CD4-positive, alpha-beta memory T cell (primary cell): ENCODE measurements at regions not wholly inside any gene's neighbourhood (a gene's known extent, or its start where the extent isn't known, plus 50 kb on each side); places are given as distances from the start of the nearest gene placed in this dataset.

ENCODE experiments used
- CTCF ChIA-PET: fragments of 350-600 bp; sonication (Branson Sonifier 250); formaldehyde crosslinking; loops from one replicate; lab custom pipeline; 2021; ENCODE audit warnings: inconsistent platforms; ENCODE audit not compliant: partially characterized antibody; lab: Charles Lee
- POLR2A ChIA-PET: fragments of 350-600 bp; sonication (Branson Sonifier 250); formaldehyde crosslinking; loops from one replicate; lab custom pipeline; 2021; ENCODE audit not compliant: partially characterized antibody; lab: Charles Lee
- DNase-seq, 5 donors: peaks; one replicate each; pipeline versions ENCODE4 v3.0.0 to v3.0.0-alpha.2; 2020 to 2022; ENCODE audit warnings: mixed read lengths in 1 of 5
- H3K27ac ChIP-seq: one replicate; pipeline ENCODE4 v1.7.0; 2013; ENCODE audit warnings: low read depth, low read length
- H3K27me3 ChIP-seq: 2 replicates; pipeline ENCODE4 v1.7.0; 2013; ENCODE audit warnings: mild to moderate bottlenecking, low read length, moderate library complexity; ENCODE audit not compliant: insufficient read depth
- H3K36me3 ChIP-seq: 2 replicates; pipeline ENCODE4 v1.7.0; 2013; ENCODE audit warnings: mild to moderate bottlenecking, low read length, moderate library complexity; ENCODE audit not compliant: insufficient read depth
- H3K4me1 ChIP-seq: 2 replicates; pipeline ENCODE4 v1.7.0; 2013; ENCODE audit warnings: mild to moderate bottlenecking, low read length, moderate library complexity; ENCODE audit not compliant: insufficient read depth
- H3K4me3 ChIP-seq, 2 donors: one replicate each; pipeline ENCODE4 v1.7.0; 2013; ENCODE audit warnings: low read length in 2 of 2, mild to moderate bottlenecking in 1 of 2
- H3K9me3 ChIP-seq, 2 donors: one replicate each; pipeline ENCODE4 v1.7.0; 2013; ENCODE audit warnings: low read length in 2 of 2, control low read depth in 1 of 2; ENCODE audit not compliant: control insufficient read depth in 1 of 2
- H3K27ac Mint-ChIP-seq, 7 donors: one replicate each; pipeline ENCODE4 v1.8.0; 2020 to 2021; ENCODE audit warnings: mixed read lengths in 7 of 7, mild to moderate bottlenecking in 6 of 7, inconsistent platforms in 3 of 7, moderate library complexity in 3 of 7
- H3K27me3 Mint-ChIP-seq, 2 donors: one replicate each; pipeline ENCODE4 v1.8.0; 2020 to 2021; ENCODE audit warnings: mixed read lengths in 2 of 2
- H3K36me3 Mint-ChIP-seq, 2 donors: one replicate each; pipeline ENCODE4 v1.8.0; 2020 to 2021; ENCODE audit warnings: mixed read lengths in 2 of 2, inconsistent platforms in 1 of 2, mild to moderate bottlenecking in 1 of 2
- H3K4me1 Mint-ChIP-seq, 4 donors: one replicate each; pipeline ENCODE4 v1.8.0; 2020 to 2021; ENCODE audit warnings: mixed read lengths in 4 of 4, mild to moderate bottlenecking in 1 of 4
- H3K4me3 Mint-ChIP-seq, 8 donors: one replicate each; pipeline ENCODE4 v1.8.0; 2020 to 2021; ENCODE audit warnings: mixed read lengths in 8 of 8, mild to moderate bottlenecking in 7 of 8, moderate library complexity in 6 of 8, inconsistent platforms in 3 of 8
- H3K9me3 Mint-ChIP-seq, 8 donors: one replicate each; pipeline ENCODE4 v1.8.0; 2020 to 2021; ENCODE audit warnings: mixed read lengths in 8 of 8, mild to moderate bottlenecking in 5 of 8, inconsistent platforms in 3 of 8, moderate library complexity in 1 of 8
- intact Hi-C: fragments of 100-400 bp; cut with micrococcal nuclease; formaldehyde crosslinking; loops from one replicate; pipeline ENCODE4 v1.15.1; 2023

GRCh38 chr1:55276671-55277376 is 61.7 kb upstream of the USP24 start:
- no peak for DNase-seq
- Mint-ChIP-seq H3K36me3 (no peaks in the 10 kb centered on the region), H3K27ac (no peak overlapping the region), H3K4me3 (no peak overlapping the region), H3K9me3 (no peaks in the 10 kb centered on the region), H3K4me1 (peaks cover 2 to 5% (median 4%) of the 10 kb centered on the region in 4 donors), H3K27me3 (peaks cover 2 to 4% of the 10 kb centered on the region in 2 donors)
- CTCF ChIA-PET: interaction anchor here (1.0 to 11.0 kb wide), 4 partner anchors 111 to 139 kb away, joined by 4 to 180 read pairs (median 4); no protein-coding TSS in a partner anchor
- H3K36me3 ChIP-seq: no peaks in the 10 kb centered on the region
- no peak overlapping the region for H3K4me3 ChIP-seq
- intact Hi-C loops: loop anchor here (1.0 kb wide), 2 partner anchors 62 to 137 kb away; partner anchors contain the start of gene USP24
- H3K27ac ChIP-seq: no peak overlapping the region
- POLR2A ChIA-PET: interaction anchor here (1.4 kb wide), 1 partner anchor 63 kb away, joined by 4 read pairs; no protein-coding TSS in a partner anchor
- H3K9me3 ChIP-seq: no peaks in the 10 kb centered on the region
- peaks cover 4% of the 10 kb centered on the region for H3K4me1 ChIP-seq
- no peaks in the 10 kb centered on the region for H3K27me3 ChIP-seq

GRCh38 chr1:55275941-55276341 is 60.8 kb upstream of the USP24 start:
- Histone ChIP-seq H3K27ac (no peak overlapping the region), H3K36me3 (no peaks in the 10 kb centered on the region), H3K4me3 (no peak overlapping the region), H3K27me3 (no peaks in the 10 kb centered on the region), H3K9me3 (no peaks in the 10 kb centered on the region), H3K4me1 (peaks cover 4% of the 10 kb centered on the region)
- H3K4me3 Mint-ChIP-seq: no peak overlapping the region
- ChIA-PET CTCF (interaction anchor here (11.0 kb wide), 1 partner anchor 138 kb away, joined by 180 read pairs; no protein-coding TSS in a partner anchor), POLR2A (no interaction called here)
- intact Hi-C loops: no loop called here
- DNase-seq: no peak
- H3K27me3 Mint-ChIP-seq: peaks cover 3 to 4% of the 10 kb centered on the region in 2 donors
- H3K36me3 Mint-ChIP-seq: no peaks in the 10 kb centered on the region
- H3K27ac Mint-ChIP-seq: no peak overlapping the region
- H3K4me1 Mint-ChIP-seq: peaks cover 2 to 5% (median 4%) of the 10 kb centered on the region in 4 donors
- H3K9me3 Mint-ChIP-seq: no peaks in the 10 kb centered on the region

- peaks cover 2 to 5% (median 4%) of the 10 kb centered on the region in 4 donors for H3K4me1 Mint-ChIP-seq
- peaks cover 3 to 4% of the 10 kb centered on the region in 2 donors for H3K27me3 Mint-ChIP-seq
- H3K4me3 ChIP-seq: no peak overlapping the region
- H3K27me3 ChIP-seq: no peaks in the 10 kb centered on the region
- POLR2A ChIA-PET: no interaction called here
- no peaks in the 10 kb centered on the region for H3K36me3 ChIP-seq
- H3K27ac Mint-ChIP-seq: no peak overlapping the region
- no peak overlapping the region for H3K4me3 Mint-ChIP-seq
- no peak for DNase-seq
- no peaks in the 10 kb centered on the region for H3K9me3 ChIP-seq
- H3K4me1 ChIP-seq: peaks cover 4% of the 10 kb centered on the region
- no peak overlapping the region for H3K27ac ChIP-seq
- no peaks in the 10 kb centered on the region for H3K36me3 Mint-ChIP-seq
- CTCF ChIA-PET: interaction anchor here (11.0 kb wide), 1 partner anchor 137 kb away, joined by 180 read pairs; no protein-coding TSS in a partner anchor
- no peaks in the 10 kb centered on the region for H3K9me3 Mint-ChIP-seq
- intact Hi-C loops: no loop called here
These were observed 60.1 kb upstream of the USP24 start for GRCh38 chr1:55275151-55275748.

- Histone ChIP-seq H3K9me3 (no peaks in the 10 kb centered on the region), H3K4me3 (no peak overlapping the region), H3K27ac (no peak overlapping the region), H3K27me3 (no peaks in the 10 kb centered on the region), H3K36me3 (no peaks in the 10 kb centered on the region), H3K4me1 (peaks cover 4% of the 10 kb centered on the region)
- no peak for DNase-seq
- POLR2A ChIA-PET: no interaction called here
- Mint-ChIP-seq H3K27ac (no peak overlapping the region), H3K27me3 (peaks cover 3 to 4% of the 10 kb centered on the region in 2 donors), H3K4me3 (no peak overlapping the region), H3K9me3 (peaks cover 0 to 7% (median 0%) of the 10 kb centered on the region in 8 donors), H3K36me3 (no peaks in the 10 kb centered on the region), H3K4me1 (peaks cover 2 to 5% (median 4%) of the 10 kb centered on the region in 4 donors)
- intact Hi-C loops: no loop called here
- CTCF ChIA-PET: interaction anchor here (0.7 kb wide), 1 partner anchor 66 kb away, joined by 3 read pairs; no protein-coding TSS in a partner anchor
These were observed 57.8 kb upstream of the USP24 start for GRCh38 chr1:55272994-55273393.
